ENCODE measurements at regions not wholly inside any gene's neighbourhood (a gene's known extent, or its start where the extent isn't known, plus 50 kb on each side); places are given as distances from the start of the nearest gene placed in this dataset.

DNA sequence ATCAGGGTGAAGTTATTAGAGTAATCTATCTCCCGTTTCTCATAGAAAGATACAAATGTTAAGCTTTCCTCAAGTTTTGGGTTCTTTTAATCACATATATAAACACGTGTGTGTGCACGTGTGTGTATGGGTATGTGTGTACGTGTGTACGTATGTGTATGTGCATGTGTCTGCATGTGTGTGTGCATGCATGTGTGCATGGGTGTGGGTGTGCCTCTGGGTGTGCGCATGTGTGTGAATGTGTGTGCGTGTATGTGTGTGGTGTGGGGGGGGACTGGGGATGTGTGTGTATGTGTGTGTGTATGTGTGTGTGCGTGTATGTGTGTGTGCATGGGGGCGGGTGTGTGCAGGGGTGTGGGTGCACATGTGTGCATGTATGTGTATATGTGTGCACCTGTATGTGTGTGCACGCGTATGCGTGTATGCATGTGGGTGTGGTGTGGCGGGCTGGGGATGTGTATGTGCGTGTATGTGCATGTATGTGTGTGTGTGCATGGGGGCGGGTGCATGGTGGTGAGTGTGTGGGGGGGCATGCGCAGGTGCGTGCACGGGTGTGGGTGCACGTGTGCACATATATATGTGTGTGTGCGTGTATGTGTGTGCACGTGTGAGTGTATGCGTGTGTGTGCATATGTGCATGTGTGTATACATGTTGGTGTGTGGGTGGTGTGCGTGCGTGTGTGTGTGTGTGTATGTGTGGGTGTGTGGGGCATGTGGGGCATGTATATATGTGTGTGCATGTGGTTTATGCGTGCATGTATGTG is 304.0 kb downstream of the MBD2 start:
- ChIA-PET POLR2A (no interaction called here), CTCF (no interaction called here)
- Mint-ChIP-seq H3K27me3 (peaks cover 3% of the 10 kb centered on the region), H3K4me1 (no peaks in the 10 kb centered on the region), H3K4me3 (no peak overlapping the region), H3K36me3 (ENCODE audit: low read depth) (no peaks in the 10 kb centered on the region), H3K27ac (no peak overlapping the region), H3K9me3 (no peaks in the 10 kb centered on the region)
- no peak for ATAC-seq (ENCODE audit: low read depth)
- TF ChIP-seq, protein P1, sequence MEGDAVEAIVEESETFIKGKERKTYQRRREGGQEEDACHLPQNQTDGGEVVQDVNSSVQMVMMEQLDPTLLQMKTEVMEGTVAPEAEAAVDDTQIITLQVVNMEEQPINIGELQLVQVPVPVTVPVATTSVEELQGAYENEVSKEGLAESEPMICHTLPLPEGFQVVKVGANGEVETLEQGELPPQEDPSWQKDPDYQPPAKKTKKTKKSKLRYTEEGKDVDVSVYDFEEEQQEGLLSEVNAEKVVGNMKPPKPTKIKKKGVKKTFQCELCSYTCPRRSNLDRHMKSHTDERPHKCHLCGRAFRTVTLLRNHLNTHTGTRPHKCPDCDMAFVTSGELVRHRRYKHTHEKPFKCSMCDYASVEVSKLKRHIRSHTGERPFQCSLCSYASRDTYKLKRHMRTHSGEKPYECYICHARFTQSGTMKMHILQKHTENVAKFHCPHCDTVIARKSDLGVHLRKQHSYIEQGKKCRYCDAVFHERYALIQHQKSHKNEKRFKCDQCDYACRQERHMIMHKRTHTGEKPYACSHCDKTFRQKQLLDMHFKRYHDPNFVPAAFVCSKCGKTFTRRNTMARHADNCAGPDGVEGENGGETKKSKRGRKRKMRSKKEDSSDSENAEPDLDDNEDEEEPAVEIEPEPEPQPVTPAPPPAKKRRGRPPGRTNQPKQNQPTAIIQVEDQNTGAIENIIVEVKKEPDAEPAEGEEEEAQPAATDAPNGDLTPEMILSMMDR (IDR thresholded peaks at IDR 0.05): no peak
- no peak for DNase-seq
- intact Hi-C loops (cut with micrococcal nuclease): no loop called here

DNA sequence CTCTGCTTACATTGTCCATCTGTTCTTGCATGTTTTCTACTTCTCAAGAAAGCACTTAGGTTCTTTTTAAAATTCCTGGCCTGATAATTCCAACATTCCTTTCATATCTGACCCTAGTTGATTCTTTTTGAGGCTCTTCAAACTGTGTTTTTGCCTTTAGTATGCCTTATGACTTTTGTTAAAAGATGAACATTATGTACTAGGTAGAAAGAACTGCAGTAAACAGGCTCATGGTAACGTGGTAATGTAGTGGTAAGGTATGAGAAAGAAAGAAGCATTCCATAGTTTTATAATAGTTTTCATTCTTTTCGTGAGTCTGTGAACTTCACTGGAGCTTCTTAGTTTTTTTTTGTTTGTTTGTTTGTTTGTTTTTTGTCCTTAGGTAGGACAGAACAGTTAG is 306.4 kb downstream of the MBD2 start:
- intact Hi-C loops (cut with micrococcal nuclease): no loop called here
- Mint-ChIP-seq H3K4me3 (no peak overlapping the region), H3K4me1 (no peaks in the 10 kb centered on the region), H3K9me3 (no peaks in the 10 kb centered on the region), H3K27ac (no peak overlapping the region), H3K36me3 (ENCODE audit: low read depth) (no peaks in the 10 kb centered on the region), H3K27me3 (peaks cover 3% of the 10 kb centered on the region)
- ChIA-PET POLR2A (no interaction called here), CTCF (no interaction called here)
- TF ChIP-seq, protein P1 (IDR thresholded peaks at IDR 0.05): no peak
- DNase-seq: no peak
- no peak for ATAC-seq (ENCODE audit: low read depth)

DNA sequence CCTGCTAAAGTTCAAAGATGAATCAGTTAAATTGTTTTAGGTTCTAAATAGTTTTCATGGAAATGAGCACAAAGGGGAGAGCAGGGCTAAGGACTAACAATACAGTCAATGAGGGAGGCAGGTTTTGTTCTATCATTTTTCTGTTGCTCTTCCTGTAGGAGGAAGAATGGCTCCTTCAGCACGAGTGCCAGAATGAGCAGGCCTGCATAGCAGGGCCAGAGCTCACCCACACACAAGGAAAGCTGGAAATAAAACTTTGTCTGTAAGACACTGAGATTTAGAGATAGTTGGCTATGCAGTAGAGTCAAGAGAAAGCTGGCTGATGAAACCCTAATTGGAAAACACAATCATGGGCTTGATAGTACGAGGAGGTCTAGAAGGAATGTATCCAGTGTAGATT is 313.3 kb downstream of the MBD2 start:
- H3K4me1 Mint-ChIP-seq: no peaks in the 10 kb centered on the region
- no peaks in the 10 kb centered on the region for H3K9me3 Mint-ChIP-seq
- TF ChIP-seq, protein P1 (IDR thresholded peaks at IDR 0.05): no peak
- CTCF ChIA-PET: no interaction called here
- DNase-seq: no peak
- no peaks in the 10 kb centered on the region for H3K27me3 Mint-ChIP-seq
- ATAC-seq (ENCODE audit: low read depth): no peak
- POLR2A ChIA-PET: no interaction called here
- H3K4me3 Mint-ChIP-seq: no peak overlapping the region
- intact Hi-C loops (cut with micrococcal nuclease): no loop called here
- H3K27ac Mint-ChIP-seq: no peak overlapping the region
- no peaks in the 10 kb centered on the region for H3K36me3 Mint-ChIP-seq (ENCODE audit: low read depth)

DNA sequence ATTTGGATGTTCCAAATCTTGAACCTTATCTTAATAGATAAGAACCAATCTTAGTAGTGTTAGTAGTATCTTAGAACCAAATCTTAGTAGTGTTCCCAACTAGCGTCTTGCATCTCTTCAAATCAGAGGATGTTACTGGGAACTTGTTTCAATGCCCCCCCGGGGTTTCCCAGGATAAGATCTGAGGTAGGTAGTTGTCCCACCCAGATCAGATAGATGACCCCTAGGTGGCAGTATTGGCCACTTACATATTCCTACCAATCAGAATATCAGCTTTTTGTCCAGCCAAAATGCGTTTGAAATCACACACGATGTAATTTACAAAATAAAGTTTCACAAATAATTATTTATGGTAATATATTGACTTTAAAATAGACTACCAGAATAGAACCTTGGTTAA is 314.8 kb downstream of the MBD2 start:
- intact Hi-C loops (cut with micrococcal nuclease): loop anchor here (2.0 to 10.0 kb wide), 2 partner anchors 65 to 761 kb away; no protein-coding TSS in a partner anchor
- Mint-ChIP-seq H3K27me3 (no peaks in the 10 kb centered on the region), H3K27ac (no peak overlapping the region), H3K4me3 (no peak overlapping the region), H3K4me1 (no peaks in the 10 kb centered on the region), H3K36me3 (ENCODE audit: low read depth) (no peaks in the 10 kb centered on the region), H3K9me3 (no peaks in the 10 kb centered on the region)
- ATAC-seq (ENCODE audit: low read depth) (no peak), DNase-seq (no peak)
- ChIA-PET POLR2A (no interaction called here), CTCF (interaction anchor here (1.2 kb wide), 1 partner anchor 210 kb away, joined by 3 read pairs; no protein-coding TSS in a partner anchor)
- TF ChIP-seq, protein P1 (IDR thresholded peaks at IDR 0.05): no peak

DNA sequence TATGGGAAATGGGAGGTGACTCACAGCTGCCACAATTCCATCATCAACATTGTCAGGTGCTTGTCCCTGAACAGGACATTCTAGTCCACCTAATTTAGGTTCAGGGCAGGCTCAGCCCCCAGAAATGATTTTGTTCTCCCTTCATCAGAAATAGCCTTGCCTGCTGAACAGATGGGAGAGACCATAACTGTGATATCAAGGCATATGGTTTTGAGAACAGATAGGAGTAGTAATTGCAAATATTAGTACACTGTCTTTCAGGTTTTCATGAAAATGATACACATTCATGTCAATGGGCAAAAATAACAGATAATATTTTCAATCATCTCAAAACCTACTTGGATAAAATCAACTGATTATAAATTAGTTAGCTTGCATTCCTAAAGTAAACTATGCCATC is 316.5 kb downstream of the MBD2 start:
- ChIA-PET POLR2A (no interaction called here), CTCF (no interaction called here)
- no peak overlapping the region for H3K27ac Mint-ChIP-seq
- H3K9me3 Mint-ChIP-seq: no peaks in the 10 kb centered on the region
- DNase-seq: no peak
- no peak overlapping the region for H3K4me3 Mint-ChIP-seq
- no peaks in the 10 kb centered on the region for H3K4me1 Mint-ChIP-seq
- no peaks in the 10 kb centered on the region for H3K27me3 Mint-ChIP-seq
- intact Hi-C loops (cut with micrococcal nuclease): loop anchor here (2.0 to 10.0 kb wide), 2 partner anchors 63 to 763 kb away; no protein-coding TSS in a partner anchor
- ATAC-seq (ENCODE audit: low read depth): no peak
- no peaks in the 10 kb centered on the region for H3K36me3 Mint-ChIP-seq (ENCODE audit: low read depth)
- TF ChIP-seq, protein P1 (IDR thresholded peaks at IDR 0.05): no peak

Data from activated B cell treated with CpG ODN at 0.5 μM for 24 hours (primary cell).